HEK293 (cell line): ENCODE measurements at regions not wholly inside any gene's neighbourhood (a gene's known extent, or its start where the extent isn't known, plus 50 kb on each side); places are given as distances from the start of the nearest gene placed in this dataset.

Source experiments
- CTCF ChIA-PET: fragments of 350-600 bp; formaldehyde crosslinking; extraction: SDS; loops from one replicate; lab custom pipeline; 2021; ENCODE audit warnings: antibody characterized with exemption; lab: Yijun Ruan, JAX
- POLR2A ChIA-PET: fragments of 300-600 bp; formaldehyde crosslinking; extraction: SDS; loops from one replicate; lab custom pipeline; 2020; ENCODE audit warnings: antibody characterized with exemption, inconsistent platforms; lab: Yijun Ruan, JAX
- H3K27ac ChIP-seq: fragments of 200-500 bp; sonication (Bioruptor generic); 2 replicates; pipeline ENCODE4 v1.5.1; 2014; ENCODE audit warnings: low read depth, low read length, control low read depth, inconsistent platforms; ENCODE audit errors: extremely low read depth
- H3K36me3 ChIP-seq, 2 experiments: fragments of 200-500 bp in 1 of 2; sonication (Bioruptor generic) in 1 of 2; 1 replicate in 1 of 2; 2 replicates in 1 of 2; pipeline ENCODE4 v1.5.1; 2014 to 2017; ENCODE audit warnings: inconsistent platforms in 2 of 2, low read length in 2 of 2; ENCODE audit not compliant: control insufficient read depth in 2 of 2, insufficient read depth in 1 of 2
- H3K4me1 ChIP-seq: fragments of 200-500 bp; sonication (Bioruptor generic); 2 replicates; pipeline ENCODE4 v1.5.1; 2014; ENCODE audit warnings: mild to moderate bottlenecking, low read length, inconsistent platforms; ENCODE audit not compliant: control insufficient read depth, insufficient read depth
- H3K4me3 ChIP-seq: 2 replicates; pipeline ENCODE4 v1.5.1; 2011; ENCODE audit warnings: low read depth, mild to moderate bottlenecking, control low read depth, low read length, moderate library complexity
- H3K9me3 ChIP-seq: fragments of 200-500 bp; sonication (Bioruptor generic); 2 replicates; pipeline ENCODE4 v1.5.1; 2014; ENCODE audit warnings: low read depth, low read length, inconsistent platforms; ENCODE audit not compliant: control insufficient read depth, insufficient read depth
- CTCF ChIP-seq: fragments of 450-650 bp; formaldehyde crosslinking; IDR thresholded peaks from 2 replicates; pipeline ENCODE4 v1.5.1; 2016; ENCODE audit warnings: missing biosample characterization, missing genetic modification characterization
- GLI2 ChIP-seq: fragments of 450-650 bp; formaldehyde crosslinking; IDR thresholded peaks from 2 replicates; pipeline ENCODE4; 2017; ENCODE audit warnings: missing biosample characterization, missing genetic modification characterization, low read depth, borderline replicate concordance
- IKZF3 ChIP-seq: fragments of 450-650 bp; IDR thresholded peaks from 2 replicates; pipeline ENCODE4 v1.5.0; 2018; ENCODE audit warnings: missing biosample characterization, mild to moderate bottlenecking, missing genetic modification characterization, moderate library complexity
- SCRT2 ChIP-seq: fragments of 450-650 bp; formaldehyde crosslinking; IDR thresholded peaks from 2 replicates; pipeline ENCODE4 v1.5.1; 2016; ENCODE audit warnings: missing biosample characterization, missing genetic modification characterization
- SP7 ChIP-seq: fragments of 450-650 bp; formaldehyde crosslinking; IDR thresholded peaks from 2 replicates; pipeline ENCODE4 v1.5.1; 2016; ENCODE audit warnings: missing biosample characterization, missing genetic modification characterization
- ZFP37 ChIP-seq: fragments of 450-650 bp; formaldehyde crosslinking; IDR thresholded peaks from 2 replicates; pipeline ENCODE4 v1.5.1; 2016; ENCODE audit warnings: missing biosample characterization, missing genetic modification characterization
- ZIC2 ChIP-seq: fragments of 450-650 bp; formaldehyde crosslinking; IDR thresholded peaks from 2 replicates; pipeline ENCODE4 v1.5.1; 2016; ENCODE audit warnings: missing biosample characterization, missing genetic modification characterization
- ZNF132 ChIP-seq: fragments of 450-650 bp; formaldehyde crosslinking; IDR thresholded peaks from 2 replicates; pipeline ENCODE4 v1.5.1; 2017; ENCODE audit warnings: missing biosample characterization, missing genetic modification characterization, borderline replicate concordance
- ZNF37A ChIP-seq: fragments of 450-650 bp; IDR thresholded peaks from 2 replicates; pipeline ENCODE4 v1.5.1; 2018; ENCODE audit warnings: missing biosample characterization, missing genetic modification characterization
- ZNF518A ChIP-seq: fragments of 450-650 bp; formaldehyde crosslinking; conservative IDR thresholded peaks from 2 replicates; pipeline ENCODE4 v1.5.1; 2016; ENCODE audit warnings: low read depth, missing biosample characterization, missing genetic modification characterization
- ZNF521 ChIP-seq: fragments of 450-650 bp; formaldehyde crosslinking; IDR thresholded peaks from 2 replicates; pipeline ENCODE4 v1.5.1; 2017; ENCODE audit warnings: missing biosample characterization, mild to moderate bottlenecking, missing genetic modification characterization
- ZNF530 ChIP-seq: fragments of 450-650 bp; formaldehyde crosslinking; IDR thresholded peaks from 2 replicates; pipeline ENCODE4 v1.5.1; 2016; ENCODE audit warnings: low read depth, missing biosample characterization, missing genetic modification characterization
- ZNF544 ChIP-seq: fragments of 450-650 bp; formaldehyde crosslinking; IDR thresholded peaks from 2 replicates; pipeline ENCODE4 v1.5.0; 2017; ENCODE audit warnings: missing biosample characterization, missing genetic modification characterization
- ZNF670 ChIP-seq: fragments of 450-650 bp; formaldehyde crosslinking; IDR thresholded peaks from 2 replicates; pipeline ENCODE4 v1.5.1; 2016; ENCODE audit warnings: missing biosample characterization, missing genetic modification characterization, low read depth
- ZSCAN23 ChIP-seq: fragments of 450-650 bp; formaldehyde crosslinking; IDR thresholded peaks from 2 replicates; pipeline ENCODE4 v1.5.1; 2016; ENCODE audit warnings: missing biosample characterization, missing genetic modification characterization

DNA sequence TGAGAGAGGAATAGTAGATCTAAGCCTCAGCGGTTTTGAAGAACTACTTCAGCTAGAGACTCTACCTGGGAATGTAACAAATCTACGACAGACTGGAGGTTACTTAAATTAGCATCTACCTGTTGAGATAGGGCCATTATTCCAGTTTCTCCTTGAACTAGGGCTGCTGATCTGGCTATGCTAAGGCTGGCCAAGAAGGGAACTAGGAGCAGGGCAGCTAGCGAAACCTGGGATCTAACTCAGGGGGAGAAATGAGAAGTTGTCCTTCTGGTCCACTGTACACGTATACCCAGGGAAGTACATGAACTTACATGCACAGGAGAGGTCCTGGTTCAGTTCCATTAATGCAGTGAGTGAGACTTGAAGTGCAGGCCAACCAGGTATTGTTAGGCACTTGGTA lies 156.7 kb downstream of the TRIM27 start:
- CTCF ChIA-PET = interaction anchor here (0.9 to 1.7 kb wide), 3 partner anchors 9 to 43 kb away, joined by 3 to 7 read pairs (median 3); no protein-coding TSS in a partner anchor
- POLR2A ChIA-PET = interaction anchor here (0.7 kb wide), 1 partner anchor 172 kb away, joined by 4 read pairs; no protein-coding TSS in a partner anchor
- Histone ChIP-seq H3K9me3 (no peaks in the 10 kb centered on the region), H3K27ac (no peak overlapping the region), H3K4me3 (no peak overlapping the region), H3K4me1 (peaks cover under 1% of the 10 kb centered on the region), H3K36me3 (peaks cover 0 to 4% of the 10 kb centered on the region in 2 experiments; a peak in 1 of 3 replicates)
- no peak for TF ChIP-seq ZNF37A (tag by site-specific recombination)
- no peak for TF ChIP-seq IKZF3 (tag by site-specific recombination)
- TF ChIP-seq GLI2 (tag by site-specific recombination) = no peak
- TF ChIP-seq ZNF544 (tag by site-specific recombination) = no peak
- no peak for TF ChIP-seq ZIC2 (tag by site-specific recombination)
- no peak for TF ChIP-seq ZFP37 (tag by site-specific recombination)

DNA sequence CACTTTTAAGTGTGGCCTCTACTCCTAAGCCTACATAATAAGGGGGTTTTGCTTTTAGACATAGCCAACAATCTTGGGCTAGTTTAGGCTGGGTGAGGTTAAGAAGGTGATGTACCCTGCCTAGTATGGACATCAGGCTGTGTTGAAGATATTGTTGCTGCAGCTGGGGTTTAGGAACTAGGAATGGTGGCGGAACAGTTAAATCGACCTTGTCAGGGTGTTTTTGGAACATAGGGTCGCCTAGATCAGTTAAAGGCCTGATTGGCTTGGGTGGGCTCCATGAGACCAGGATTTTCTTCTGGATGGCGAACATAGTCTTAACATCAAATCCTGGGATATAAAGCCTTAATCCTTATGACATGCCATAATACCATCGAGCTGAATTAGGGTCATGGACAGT lies 156.1 kb downstream of the TRIM27 start:
- ChIA-PET CTCF (interaction anchor here (0.8 to 1.2 kb wide), 2 partner anchors 8 to 44 kb away, joined by 3 read pairs; no protein-coding TSS in a partner anchor), POLR2A (no interaction called here)
- Histone ChIP-seq H3K4me1 (peaks cover 6% of the 10 kb centered on the region), H3K36me3 (peaks cover 0 to 4% of the 10 kb centered on the region in 2 experiments; a peak in 1 of 3 replicates), H3K27ac (no peak overlapping the region), H3K9me3 (no peaks in the 10 kb centered on the region), H3K4me3 (no peak overlapping the region)
- TF ChIP-seq SCRT2 (tag by site-specific recombination) = no peak
- TF ChIP-seq CTCF (tag by site-specific recombination) = no peak
- TF ChIP-seq ZNF132 (tag by site-specific recombination) = no peak
- no peak for TF ChIP-seq ZNF521
- no peak for TF ChIP-seq ZSCAN23 (tag by site-specific recombination)
- no peak for TF ChIP-seq ZNF530
- no peak for TF ChIP-seq ZNF518A (tag by site-specific recombination)

DNA sequence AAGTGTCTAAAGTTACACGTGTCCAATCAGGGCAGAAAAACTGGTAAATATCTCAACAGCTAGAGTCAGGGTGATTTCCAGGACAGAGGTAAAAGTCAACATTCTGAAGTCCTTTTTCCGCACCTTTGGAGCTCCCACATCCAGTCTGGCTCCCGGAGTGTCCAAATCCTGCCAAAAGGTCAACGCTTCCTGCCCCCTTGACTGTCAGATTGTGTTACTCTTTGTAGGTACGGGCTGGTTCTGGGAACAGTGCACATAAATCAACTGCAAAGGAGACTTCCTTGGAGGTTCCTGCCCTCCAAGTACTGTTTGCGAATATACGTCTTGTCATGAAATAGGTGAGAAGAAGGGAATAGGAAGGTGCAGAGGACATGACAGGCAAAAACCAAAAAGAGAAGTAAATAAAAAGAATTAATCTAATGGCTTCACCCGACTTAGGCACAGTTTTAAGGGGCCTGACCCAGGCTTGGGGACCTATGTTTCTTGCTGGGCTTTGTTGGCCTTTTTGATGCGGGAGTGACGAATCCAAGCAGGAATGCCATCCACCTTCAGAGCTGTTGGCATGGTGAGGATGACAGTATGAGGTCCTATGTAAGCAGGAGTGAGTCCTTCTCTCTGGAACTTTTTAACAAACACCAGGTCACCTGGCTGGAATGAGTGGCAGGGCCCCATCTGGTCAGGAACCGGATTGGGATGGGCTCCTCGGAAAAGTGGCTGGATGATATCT lies 155.4 kb downstream of the TRIM27 start:
- Histone ChIP-seq H3K4me1 (peaks cover 8% of the 10 kb centered on the region), H3K4me3 (no peak overlapping the region), H3K36me3 (peaks cover 0 to 4% of the 10 kb centered on the region in 2 experiments; a peak in 1 of 3 replicates), H3K9me3 (no peaks in the 10 kb centered on the region), H3K27ac (no peak overlapping the region)
- ChIA-PET POLR2A (interaction anchor here (2.0 kb wide), 1 partner anchor 10 kb away, joined by 7 read pairs; no protein-coding TSS in a partner anchor), CTCF (interaction anchor here (0.5 to 5.5 kb wide), 10 partner anchors 8 to 215 kb away, joined by 3 to 47 read pairs (median 7); no protein-coding TSS in a partner anchor)
- TF ChIP-seq ZNF670 (tag by site-specific recombination) (no peak), SP7 (tag by site-specific recombination) (no peak)
